ENCODE measurements at regions not wholly inside any gene's neighbourhood (a gene's known extent, or its start where the extent isn't known, plus 50 kb on each side); places are given as distances from the start of the nearest gene placed in this dataset.
"Not testable (repeated sequence)": the region's sequence is repeated elsewhere in the genome, so short reads cannot be mapped to it uniquely, and the experiment has no call there.

DNA sequence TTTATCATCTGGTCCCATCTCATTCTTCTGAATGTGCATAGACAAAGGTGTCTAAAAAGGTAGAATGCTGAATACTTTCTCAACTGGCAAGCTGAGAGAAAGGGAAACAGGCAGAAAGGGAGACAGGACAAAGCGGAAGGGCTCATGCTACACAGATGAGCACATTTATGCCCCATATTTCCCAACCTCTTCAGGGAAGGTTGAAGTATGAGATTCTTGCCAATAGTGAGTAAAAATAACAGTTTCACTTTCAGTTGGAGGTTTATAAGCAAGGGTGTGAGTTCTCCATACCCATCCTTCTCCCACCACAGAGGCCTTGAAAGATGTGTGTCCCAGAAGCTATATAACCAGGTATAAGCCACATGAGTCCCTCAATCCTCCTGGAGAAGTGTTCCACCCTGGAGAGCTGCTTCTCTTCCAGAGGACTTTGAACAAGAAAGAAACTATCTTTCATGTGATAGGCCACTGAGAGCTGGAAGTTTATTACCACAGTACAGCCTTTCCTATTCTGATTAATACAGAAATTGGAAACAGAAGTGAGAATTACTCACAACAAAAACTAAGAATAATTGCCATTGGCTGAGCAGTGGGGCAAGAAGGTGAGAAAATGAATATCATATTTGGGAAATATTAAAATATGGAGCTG lies 709.4 kb upstream of the NR2F2 start:
- Mint-ChIP-seq H3K27ac (no peak overlapping the region), H3K9me3 (peaks cover 9% of the 10 kb centered on the region), H3K36me3 (peaks cover 2% of the 10 kb centered on the region), H3K4me1 (peaks cover 8% of the 10 kb centered on the region), H3K27me3 (no peaks in the 10 kb centered on the region), H3K4me3 (no peak overlapping the region)
- CTCF ChIA-PET = no interaction called here
- no peak for DNase-seq

GRCh38 chr15:95622843-95623242 lies 707.7 kb upstream of the NR2F2 start:
- Mint-ChIP-seq H3K4me3 (no peak overlapping the region), H3K9me3 (peaks cover 9% of the 10 kb centered on the region), H3K27me3 (peaks cover 4% of the 10 kb centered on the region), H3K4me1 (peaks cover 8% of the 10 kb centered on the region), H3K27ac (no peak overlapping the region), H3K36me3 (peaks cover 2% of the 10 kb centered on the region)
- CTCF ChIA-PET = no interaction called here
- DNase-seq = no peak

DNA sequence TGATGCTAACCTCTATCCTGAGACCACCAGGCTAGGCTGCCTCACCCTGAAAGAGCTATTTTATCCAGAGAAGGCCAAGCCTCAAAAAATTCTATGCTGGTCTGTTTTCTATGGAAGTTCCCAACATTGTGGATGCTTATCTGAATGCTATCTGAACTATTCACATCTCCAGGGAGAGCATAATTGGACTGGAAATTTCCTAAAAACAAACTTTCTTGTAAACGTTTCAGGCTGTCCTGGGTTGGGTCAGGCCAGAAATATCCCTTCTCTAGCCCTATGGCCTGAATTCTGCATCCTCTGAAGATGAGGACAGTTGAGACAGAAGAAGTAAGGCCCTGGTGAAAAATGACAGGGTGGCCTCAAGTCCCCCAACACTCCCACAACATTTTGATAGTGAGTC lies 706.4 kb upstream of the NR2F2 start:
- peaks cover 8% of the 10 kb centered on the region for H3K4me1 Mint-ChIP-seq

DNA sequence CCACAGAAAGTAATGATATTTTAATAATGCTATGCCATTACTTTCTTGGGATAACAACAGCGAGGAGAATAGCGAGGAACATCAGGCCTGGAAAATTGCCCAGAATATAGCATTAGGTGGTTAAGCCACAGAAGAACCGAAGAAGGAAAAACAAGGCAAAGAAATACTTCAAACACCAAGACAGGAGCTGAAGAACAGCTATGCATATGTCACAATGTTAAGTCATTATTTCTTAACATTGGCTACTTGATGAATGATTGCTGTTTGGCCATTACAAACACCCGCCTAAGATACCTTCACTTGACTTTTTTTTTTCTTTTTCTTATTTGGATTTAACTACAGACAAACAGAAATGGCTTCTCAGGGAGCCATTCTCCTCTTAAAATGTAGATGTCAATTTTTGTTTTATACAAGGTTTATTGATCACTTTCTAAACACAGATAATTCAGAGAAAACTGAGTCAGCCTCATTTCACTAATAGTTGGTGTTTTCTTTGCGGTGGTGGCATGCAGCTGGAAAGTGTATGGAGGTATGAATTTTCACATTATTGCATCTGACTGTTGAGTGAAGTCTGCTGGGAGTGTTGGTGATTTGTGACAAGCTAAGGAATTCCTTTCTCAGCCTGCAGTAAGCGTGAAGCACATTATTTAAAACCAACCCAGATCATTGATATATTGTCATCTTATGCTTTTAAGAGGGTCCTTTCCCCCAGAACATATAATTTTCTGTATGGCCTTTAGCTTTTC lies 705.7 kb upstream of the NR2F2 start:
- CTCF ChIA-PET = no interaction called here
- H3K9me3 Mint-ChIP-seq = peaks cover 9% of the 10 kb centered on the region
- peaks cover 4% of the 10 kb centered on the region for H3K27me3 Mint-ChIP-seq
- H3K4me1 Mint-ChIP-seq = peaks cover 8% of the 10 kb centered on the region
- H3K27ac Mint-ChIP-seq = no peak overlapping the region
- H3K4me3 Mint-ChIP-seq = no peak overlapping the region
- peaks cover 2% of the 10 kb centered on the region for H3K36me3 Mint-ChIP-seq
- DNase-seq = no peak

More for the DNA sequence above, 706.4 kb upstream of the NR2F2 start:
- Mint-ChIP-seq H3K27me3 (peaks cover 4% of the 10 kb centered on the region), H3K27ac (no peak overlapping the region), H3K9me3 (peaks cover 9% of the 10 kb centered on the region), H3K36me3 (peaks cover 2% of the 10 kb centered on the region), H3K4me3 (no peak overlapping the region)
- CTCF ChIA-PET = no interaction called here
- DNase-seq = no peak

DNA sequence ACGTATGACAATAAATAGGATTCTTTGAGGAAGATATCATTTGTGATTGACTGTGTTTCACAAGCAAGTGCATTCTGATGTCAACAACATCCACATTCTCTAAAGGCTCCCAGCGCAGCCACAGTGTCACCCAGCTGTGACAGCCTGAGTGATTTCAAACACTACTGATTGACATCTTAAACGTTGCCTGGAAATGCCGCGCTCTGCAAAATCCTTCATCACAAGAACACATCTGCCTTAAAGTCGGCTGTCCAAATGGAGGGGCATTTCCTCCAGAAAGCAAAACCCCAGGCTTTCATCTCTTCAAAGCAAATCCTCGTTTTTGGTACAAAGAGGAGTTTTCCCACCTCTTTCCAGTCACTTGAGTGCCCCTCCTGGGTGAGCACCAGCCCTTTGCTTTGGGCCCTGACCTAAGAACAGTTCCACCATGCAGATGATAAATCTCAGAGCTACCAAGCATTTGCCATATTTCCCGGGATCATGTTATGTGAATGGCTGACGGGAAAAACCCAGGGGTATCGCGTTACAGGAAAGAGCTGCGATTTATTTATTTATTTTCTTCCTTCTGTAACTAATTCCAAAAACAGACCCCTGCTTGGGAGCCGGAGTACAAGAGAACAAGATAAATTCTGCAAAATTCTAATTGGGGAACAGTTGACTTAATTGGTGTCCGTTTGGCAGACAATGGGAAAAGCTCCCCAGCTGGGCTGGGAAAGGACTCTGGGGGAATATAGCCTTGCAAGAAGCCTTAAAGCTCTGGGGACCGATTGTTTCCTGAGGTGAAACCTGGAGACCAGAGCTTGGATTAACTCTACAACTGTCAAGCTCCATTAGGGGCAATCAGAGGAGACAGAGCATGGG lies 703.8 kb upstream of the NR2F2 start:
- H3K27ac Mint-ChIP-seq = no peak overlapping the region
- DNase-seq = no peak

GRCh38 chr15:95629503-95630168 lies 700.9 kb upstream of the NR2F2 start:
- H3K4me1 Mint-ChIP-seq = no peaks in the 10 kb centered on the region
- CTCF ChIA-PET = interaction anchor here (0.7 kb wide), 2 partner anchors 144 to 1243 kb away, joined by 3 read pairs; no protein-coding TSS in a partner anchor

More for the DNA sequence above, 703.8 kb upstream of the NR2F2 start:
- Mint-ChIP-seq H3K4me1 (no peaks in the 10 kb centered on the region), H3K9me3 (peaks cover 9% of the 10 kb centered on the region), H3K4me3 (no peak overlapping the region), H3K27me3 (peaks cover 4% of the 10 kb centered on the region), H3K36me3 (peaks cover 2% of the 10 kb centered on the region)
- CTCF ChIA-PET = no interaction called here

DNA sequence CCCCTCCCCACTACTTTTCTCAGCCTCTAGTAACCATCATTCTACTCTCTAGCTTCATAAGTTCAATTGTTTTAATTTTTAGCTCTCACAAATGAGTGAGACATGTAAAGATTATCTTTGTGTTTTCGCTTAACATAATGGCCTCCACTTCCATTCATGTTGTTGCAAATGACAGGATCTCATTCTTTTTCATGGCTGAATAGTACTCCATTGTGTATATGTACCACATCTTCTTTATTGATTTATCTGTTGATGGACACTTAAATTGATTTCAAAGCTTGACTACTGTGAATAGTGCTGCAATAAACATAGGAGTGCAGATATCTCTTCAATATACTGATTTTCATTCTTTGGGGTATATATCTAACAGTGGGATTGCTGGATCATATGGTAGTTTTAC lies 699.8 kb upstream of the NR2F2 start:
- CTCF ChIA-PET = no interaction called here
- H3K27ac Mint-ChIP-seq = no peak overlapping the region
- no peaks in the 10 kb centered on the region for H3K4me1 Mint-ChIP-seq
- no peaks in the 10 kb centered on the region for H3K36me3 Mint-ChIP-seq
- H3K9me3 Mint-ChIP-seq = no peaks in the 10 kb centered on the region
- peaks cover 4% of the 10 kb centered on the region for H3K27me3 Mint-ChIP-seq
- DNase-seq = no peak
- H3K4me3 Mint-ChIP-seq = no peak overlapping the region

More at GRCh38 chr15:95629503-95630168, 700.9 kb upstream of the NR2F2 start:
- Mint-ChIP-seq H3K4me3 (no peak overlapping the region), H3K36me3 (no peaks in the 10 kb centered on the region), H3K9me3 (no peaks in the 10 kb centered on the region), H3K27ac (no peak overlapping the region), H3K27me3 (peaks cover 4% of the 10 kb centered on the region)
- no peak for DNase-seq

GRCh38 chr15:95635666-95636065 lies 694.8 kb upstream of the NR2F2 start:
- no peaks in the 10 kb centered on the region for H3K4me1 Mint-ChIP-seq
- no peak overlapping the region for H3K4me3 Mint-ChIP-seq
- H3K27me3 Mint-ChIP-seq = no peaks in the 10 kb centered on the region
- H3K27ac Mint-ChIP-seq = no peak overlapping the region
- no peak for DNase-seq
- peaks cover 1% of the 10 kb centered on the region for H3K9me3 Mint-ChIP-seq
- no peaks in the 10 kb centered on the region for H3K36me3 Mint-ChIP-seq
- CTCF ChIA-PET = no interaction called here

GRCh38 chr15:95636107-95636506 lies 694.4 kb upstream of the NR2F2 start:
- CTCF ChIA-PET = no interaction called here
- Mint-ChIP-seq H3K4me3 (no peak overlapping the region), H3K4me1 (no peaks in the 10 kb centered on the region), H3K27ac (no peak overlapping the region), H3K9me3 (peaks cover 1% of the 10 kb centered on the region), H3K27me3 (no peaks in the 10 kb centered on the region), H3K36me3 (no peaks in the 10 kb centered on the region)
- no peak for DNase-seq

DNA sequence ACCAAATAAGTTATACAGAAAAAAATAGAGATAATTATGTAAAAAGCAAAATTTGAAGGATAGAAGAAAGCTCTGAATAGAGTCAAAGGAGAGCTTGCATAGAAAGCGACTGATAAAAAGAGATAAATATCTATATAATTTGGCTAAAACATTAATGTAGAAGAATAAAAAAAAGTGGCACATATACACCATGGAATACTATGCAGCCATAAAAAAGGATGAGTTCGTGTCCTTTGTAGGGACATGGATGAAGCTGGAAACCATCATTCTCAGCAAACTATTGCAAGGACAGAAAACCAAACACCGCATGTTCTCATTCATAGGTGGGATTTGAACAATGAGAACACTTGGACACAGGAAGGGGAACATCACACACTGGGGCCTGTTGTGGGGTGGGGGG lies 693.3 kb upstream of the NR2F2 start:
- H3K36me3 Mint-ChIP-seq, DNase-seq, H3K27me3 Mint-ChIP-seq, H3K27ac Mint-ChIP-seq, H3K9me3 Mint-ChIP-seq, CTCF ChIA-PET, H3K4me1 Mint-ChIP-seq, H3K4me3 Mint-ChIP-seq: not testable (repeated sequence)

- Mint-ChIP-seq H3K4me1 (no peaks in the 10 kb centered on the region), H3K27ac (no peak overlapping the region), H3K9me3 (peaks cover 1% of the 10 kb centered on the region), H3K27me3 (no peaks in the 10 kb centered on the region), H3K4me3 (no peak overlapping the region), H3K36me3 (no peaks in the 10 kb centered on the region)
- DNase-seq = no peak
- CTCF ChIA-PET = no interaction called here
These were observed 691.3 kb upstream of the NR2F2 start for GRCh38 chr15:95639208-95639607.

- Mint-ChIP-seq H3K9me3 (no peaks in the 10 kb centered on the region), H3K4me3 (no peak overlapping the region), H3K4me1 (no peaks in the 10 kb centered on the region), H3K27me3 (no peaks in the 10 kb centered on the region), H3K36me3 (no peaks in the 10 kb centered on the region), H3K27ac (no peak overlapping the region)
- DNase-seq = no peak
- CTCF ChIA-PET = no interaction called here
These were observed 686.2 kb upstream of the NR2F2 start for GRCh38 chr15:95644100-95644875.

DNA sequence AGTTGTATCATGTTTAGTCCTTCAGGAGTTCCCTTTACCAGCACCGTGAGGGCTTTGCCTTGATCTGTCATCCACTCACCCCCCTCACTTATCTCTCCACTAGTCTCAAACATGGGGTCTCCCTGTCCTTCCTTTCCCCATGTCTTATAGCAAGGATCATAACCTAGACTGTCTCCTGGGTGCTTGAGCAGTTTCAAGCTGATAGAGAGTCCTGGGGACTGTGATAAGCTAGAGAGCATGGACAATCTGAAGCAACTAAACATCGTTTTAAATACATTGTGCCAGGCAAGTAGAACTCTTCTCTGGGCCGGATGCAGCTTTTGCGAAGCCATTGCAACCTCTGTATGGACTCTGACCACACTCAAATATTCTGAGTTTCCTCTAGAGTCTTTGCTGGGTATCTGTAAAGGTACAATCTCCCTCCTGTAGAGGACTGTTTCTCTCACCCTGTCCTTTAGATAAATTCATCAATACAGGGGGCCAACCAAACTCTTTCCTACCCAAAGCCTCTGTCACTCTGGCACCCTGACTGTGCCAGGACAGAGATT lies 684.6 kb upstream of the NR2F2 start:
- Mint-ChIP-seq H3K27me3 (no peaks in the 10 kb centered on the region), H3K36me3 (no peaks in the 10 kb centered on the region), H3K9me3 (no peaks in the 10 kb centered on the region), H3K4me3 (no peak overlapping the region), H3K27ac (no peak overlapping the region), H3K4me1 (no peaks in the 10 kb centered on the region)
- CTCF ChIA-PET = no interaction called here
- DNase-seq = no peak
